Loucy (cell line): ENCODE measurements at regions not wholly inside any gene's neighbourhood (a gene's known extent, or its start where the extent isn't known, plus 50 kb on each side); places are given as distances from the start of the nearest gene placed in this dataset.

Experiments
- CTCF ChIP-seq: fragments of 200-600 bp; sonication (generic); conservative IDR thresholded peaks from 2 replicates; pipeline ENCODE4 v1.5.1; 2014; ENCODE audit warnings: mild to moderate bottlenecking, antibody characterized with exemption, low read length
- EZH2phosphoT487 ChIP-seq: fragments of 200-600 bp; IDR thresholded peaks from 2 replicates; pipeline ENCODE4 v1.6.1; 2018; ENCODE audit warnings: antibody characterized with exemption, mild to moderate bottlenecking, moderate library complexity, borderline replicate concordance

- TF ChIP-seq CTCF (no peak), EZH2phosphoT487 (no peak)
Observed at GRCh38 chr6:105487040-105487790, 84.3 kb upstream of the PREP start.
